Common myeloid progenitor, CD34-positive (primary cell): ENCODE measurements at regions not wholly inside any gene's neighbourhood (a gene's known extent, or its start where the extent isn't known, plus 50 kb on each side); places are given as distances from the start of the nearest gene placed in this dataset.
"Not testable (repeated sequence)": the region's sequence is repeated elsewhere in the genome, so short reads cannot be mapped to it uniquely, and the experiment has no call there.

ENCODE experiments used
- CTCF ChIA-PET: fragments of 350-600 bp; sonication (Branson Sonifier 250); formaldehyde crosslinking; loops from one replicate; lab custom pipeline; 2021; ENCODE audit warnings: antibody characterized with exemption; lab: Charles Lee
- POLR2A ChIA-PET: fragments of 350-600 bp; sonication (Branson Sonifier 250); formaldehyde crosslinking; loops from one replicate; lab custom pipeline; 2021; ENCODE audit warnings: antibody characterized with exemption; lab: Charles Lee
- DNase-seq, 3 donors: peaks; one replicate each; pipeline versions ENCODE4 v3.0.0 to v3.0.0-alpha.2; 2013
- H3K27ac ChIP-seq, 2 experiments: 1 replicate in 1 of 2; 2 replicates in 1 of 2; pipeline ENCODE4 v1.7.0; 2013; ENCODE audit warnings: inconsistent platforms in 2 of 2, low read length in 2 of 2, mild to moderate bottlenecking in 2 of 2, low read depth in 1 of 2, moderate library complexity in 1 of 2; ENCODE audit not compliant: severe bottlenecking in 2 of 2, insufficient read depth in 1 of 2, poor library complexity in 1 of 2
- H3K27me3 ChIP-seq, 5 experiments: replicated peaks in 2 of 5; 1 replicate in 3 of 5; 2 replicates in 2 of 5; pipeline versions ENCODE4 v1.6.1 to v1.7.0; 2013; ENCODE audit warnings: low read length in 4 of 5, mild to moderate bottlenecking in 2 of 5, moderate library complexity in 2 of 5, inconsistent platforms in 1 of 5; ENCODE audit not compliant: insufficient read depth in 5 of 5, control insufficient read depth in 4 of 5
- H3K36me3 ChIP-seq, 4 experiments: 1 replicate in 2 of 4; 2 replicates in 2 of 4; pipeline versions ENCODE4 v1.6.1 to v1.7.0; 2013; ENCODE audit warnings: low read length in 3 of 4, control low read depth in 1 of 4, mild to moderate bottlenecking in 1 of 4; ENCODE audit not compliant: control insufficient read depth in 4 of 4, insufficient read depth in 4 of 4
- H3K4me1 ChIP-seq, 4 experiments: 1 replicate in 3 of 4; 2 replicates in 1 of 4; pipeline versions ENCODE4 v1.6.1 to v1.7.1; 2013; ENCODE audit warnings: low read length in 3 of 4, mild to moderate bottlenecking in 3 of 4, control low read depth in 1 of 4, inconsistent platforms in 1 of 4, moderate library complexity in 1 of 4; ENCODE audit not compliant: control insufficient read depth in 4 of 4, insufficient read depth in 4 of 4; ENCODE audit errors: control extremely low read depth in 1 of 4
- H3K4me3 ChIP-seq, 7 experiments: 1 replicate in 4 of 7; 2 replicates in 3 of 7; pipeline versions ENCODE4 v1.5.1 to v1.7.0; 2013; ENCODE audit warnings: mild to moderate bottlenecking in 7 of 7, low read length in 6 of 7, moderate library complexity in 6 of 7, inconsistent platforms in 2 of 7, low read depth in 2 of 7, control low read depth in 1 of 7; ENCODE audit not compliant: insufficient read depth in 4 of 7, control insufficient read depth in 1 of 7; ENCODE audit errors: extremely low read depth in 1 of 7
- H3K9me3 ChIP-seq, 5 experiments: 1 replicate in 4 of 5; 2 replicates in 1 of 5; pipeline versions ENCODE4 v1.6.1 to v1.7.1; 2013; ENCODE audit warnings: low read length in 4 of 5, mild to moderate bottlenecking in 2 of 5, inconsistent platforms in 1 of 5, low read depth in 1 of 5, moderate library complexity in 1 of 5; ENCODE audit not compliant: control insufficient read depth in 4 of 5, insufficient read depth in 2 of 5; ENCODE audit errors: control extremely low read depth in 1 of 5
- WGBS: methylation state at CpG from one replicate; pipeline ENCODE4 v1.1.5; 2013; ENCODE audit not compliant: insufficient coverage; 5-methylcytosine and 5-hydroxymethylcytosine counted together

GRCh38 chr3:145911016-145911415 is 250.0 kb downstream of the PLOD2 start:
- H3K4me3 ChIP-seq = no peak overlapping the region

GRCh38 chr3:145915787-145916186 is 245.2 kb downstream of the PLOD2 start:
- 86% methylated on average over 1 of the region's 3 CpGs for WGBS
- Histone ChIP-seq H3K4me1 (no peaks in the 10 kb centered on the region), H3K27me3 (no peaks in the 10 kb centered on the region), H3K4me3 (no peak overlapping the region), H3K9me3 (no peaks in the 10 kb centered on the region), H3K27ac (no peak overlapping the region), H3K36me3 (no peaks in the 10 kb centered on the region)
- ChIA-PET CTCF (no interaction called here), POLR2A (no interaction called here)
- no peak for DNase-seq

More at GRCh38 chr3:145911016-145911415, 250.0 kb downstream of the PLOD2 start:
- no peaks in the 10 kb centered on the region for H3K36me3 ChIP-seq
- ChIA-PET CTCF (no interaction called here), POLR2A (no interaction called here)
- H3K9me3 ChIP-seq = no peaks in the 10 kb centered on the region
- H3K27me3 ChIP-seq = no peaks in the 10 kb centered on the region
- H3K4me1 ChIP-seq = no peaks in the 10 kb centered on the region
- no peak for DNase-seq
- 100% methylated on average over 1 of the region's 2 CpGs for WGBS
- no peak overlapping the region for H3K27ac ChIP-seq

- H3K9me3 ChIP-seq, POLR2A ChIA-PET, H3K27me3 ChIP-seq, DNase-seq, H3K4me3 ChIP-seq, H3K27ac ChIP-seq, CTCF ChIA-PET, H3K4me1 ChIP-seq, H3K36me3 ChIP-seq: not testable (repeated sequence)
- WGBS = 92% methylated on average over 6 of the region's 21 CpGs
Measured at GRCh38 chr3:145927736-145928135, 233.2 kb downstream of the PLOD2 start.

GRCh38 chr3:145936971-145937370 is 224.0 kb downstream of the PLOD2 start:
- ChIA-PET POLR2A (no interaction called here), CTCF (no interaction called here)
- Histone ChIP-seq H3K27me3 (no peaks in the 10 kb centered on the region), H3K27ac (no peak overlapping the region), H3K4me1 (no peaks in the 10 kb centered on the region), H3K4me3 (no peak overlapping the region), H3K36me3 (no peaks in the 10 kb centered on the region), H3K9me3 (no peaks in the 10 kb centered on the region)
- 80% methylated on average over 2 of the region's 6 CpGs for WGBS
- no peak for DNase-seq

GRCh38 chr3:145939431-145939830 is 221.6 kb downstream of the PLOD2 start:
- CTCF ChIA-PET = no interaction called here
- Histone ChIP-seq H3K9me3 (no peaks in the 10 kb centered on the region), H3K27me3 (no peaks in the 10 kb centered on the region), H3K4me3 (no peak overlapping the region), H3K27ac (no peak overlapping the region), H3K36me3 (no peaks in the 10 kb centered on the region), H3K4me1 (no peaks in the 10 kb centered on the region)
- no peak for DNase-seq
- WGBS = 100% methylated on average over 1 of the region's 2 CpGs
- POLR2A ChIA-PET = no interaction called here

- no peaks in the 10 kb centered on the region for H3K36me3 ChIP-seq
Measured at GRCh38 chr3:145942052-145942451, 218.9 kb downstream of the PLOD2 start.

GRCh38 chr3:145943952-145944351 is 217.0 kb downstream of the PLOD2 start:
- DNase-seq = no peak
- no peaks in the 10 kb centered on the region for H3K36me3 ChIP-seq
- no peaks in the 10 kb centered on the region for H3K4me1 ChIP-seq
- POLR2A ChIA-PET = no interaction called here
- no peak overlapping the region for H3K27ac ChIP-seq
- 50% methylated on average over 2 of the region's 2 CpGs for WGBS
- H3K9me3 ChIP-seq = peaks cover 0 to 2% (median 0%) of the 10 kb centered on the region in 5 experiments
- CTCF ChIA-PET = no interaction called here
- no peak overlapping the region for H3K4me3 ChIP-seq
- H3K27me3 ChIP-seq = no peaks in the 10 kb centered on the region

More at GRCh38 chr3:145942052-145942451, 218.9 kb downstream of the PLOD2 start:
- ChIA-PET CTCF (no interaction called here), POLR2A (no interaction called here)
- H3K4me3 ChIP-seq = no peak overlapping the region
- H3K4me1 ChIP-seq = no peaks in the 10 kb centered on the region
- 100% methylated on average over 1 of the region's 1 CpG for WGBS
- DNase-seq = no peak
- no peaks in the 10 kb centered on the region for H3K9me3 ChIP-seq
- H3K27ac ChIP-seq = no peak overlapping the region
- no peaks in the 10 kb centered on the region for H3K27me3 ChIP-seq
